ENCODE measurements at regions not wholly inside any gene's neighbourhood (a gene's known extent, or its start where the extent isn't known, plus 50 kb on each side); places are given as distances from the start of the nearest gene placed in this dataset.

DNA sequence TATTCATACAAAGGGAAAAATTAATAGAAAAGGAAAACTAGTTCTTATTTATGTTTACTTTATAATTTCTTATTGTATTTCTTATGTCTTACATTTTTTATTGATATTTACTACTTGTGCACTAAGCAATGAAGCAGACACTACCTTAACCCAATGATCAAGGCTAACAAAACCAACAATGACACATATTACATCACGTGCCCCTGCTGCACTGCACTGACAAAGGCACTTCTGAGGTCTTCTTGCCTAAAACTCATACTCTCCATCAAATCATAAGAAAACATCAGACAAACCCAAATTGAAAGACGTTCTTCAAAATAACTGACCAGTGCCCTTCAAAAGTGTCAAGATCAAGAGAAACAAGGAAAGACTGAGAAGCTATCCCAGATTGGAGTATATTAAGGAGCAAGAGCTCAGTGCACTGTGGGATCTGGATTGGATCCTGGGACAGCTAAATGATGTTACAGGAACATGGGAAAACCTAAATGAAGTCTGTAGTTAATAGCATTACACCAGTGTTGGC lies 230.9 kb downstream of the AUH start:
- no peak for DNase-seq (ENCODE audit: low spot score)

- no peak for DNase-seq (ENCODE audit: low spot score)
Observed at GRCh38 chr9:91131433-91131839, 230.3 kb downstream of the AUH start.

GRCh38 chr9:91132576-91133073 lies 229.1 kb downstream of the AUH start:
- no peak for DNase-seq (ENCODE audit: low spot score)

GRCh38 chr9:91134608-91135007 lies 227.1 kb downstream of the AUH start:
- DNase-seq (ENCODE audit: low spot score), result no peak

DNA sequence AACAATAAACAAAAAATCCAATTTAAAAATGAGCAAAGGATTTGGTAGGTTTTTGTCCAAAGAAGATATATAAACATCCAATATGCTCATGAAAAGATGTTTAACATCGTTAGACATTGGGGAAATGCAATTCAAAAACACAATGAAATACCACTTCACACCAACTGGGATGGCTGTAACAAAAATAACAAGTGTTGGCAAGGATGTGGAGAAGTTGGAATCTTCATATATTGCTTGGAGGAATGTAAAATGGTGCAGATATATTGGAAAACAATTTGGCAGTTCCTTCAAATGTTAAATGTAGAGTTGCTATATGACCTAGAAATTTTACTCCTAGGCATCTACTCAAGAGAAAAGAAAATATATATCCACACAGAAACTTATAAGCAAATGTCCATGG lies 224.3 kb downstream of the AUH start:
- no peak for DNase-seq (ENCODE audit: low spot score)

DNA sequence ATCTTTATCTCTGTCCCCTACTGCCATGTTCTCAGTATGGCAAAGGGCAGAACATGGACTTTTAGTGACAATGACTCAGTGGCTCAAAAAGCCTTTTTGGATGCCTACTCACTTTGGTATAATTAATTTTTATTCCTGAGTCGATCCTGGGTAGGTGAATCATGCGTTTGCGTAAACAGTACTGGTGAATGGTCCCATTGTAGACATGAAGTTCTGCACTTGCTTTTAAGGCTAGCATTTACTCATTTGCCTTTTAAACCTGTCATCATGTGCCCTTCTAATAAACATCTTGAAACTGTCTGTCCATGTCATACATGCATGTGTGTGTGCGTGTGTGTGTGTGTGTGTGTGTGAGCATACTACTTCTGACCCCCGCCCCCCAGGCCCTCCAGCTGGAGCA lies 223.0 kb downstream of the AUH start:
- DNase-seq (ENCODE audit: low spot score), result no peak

DNA sequence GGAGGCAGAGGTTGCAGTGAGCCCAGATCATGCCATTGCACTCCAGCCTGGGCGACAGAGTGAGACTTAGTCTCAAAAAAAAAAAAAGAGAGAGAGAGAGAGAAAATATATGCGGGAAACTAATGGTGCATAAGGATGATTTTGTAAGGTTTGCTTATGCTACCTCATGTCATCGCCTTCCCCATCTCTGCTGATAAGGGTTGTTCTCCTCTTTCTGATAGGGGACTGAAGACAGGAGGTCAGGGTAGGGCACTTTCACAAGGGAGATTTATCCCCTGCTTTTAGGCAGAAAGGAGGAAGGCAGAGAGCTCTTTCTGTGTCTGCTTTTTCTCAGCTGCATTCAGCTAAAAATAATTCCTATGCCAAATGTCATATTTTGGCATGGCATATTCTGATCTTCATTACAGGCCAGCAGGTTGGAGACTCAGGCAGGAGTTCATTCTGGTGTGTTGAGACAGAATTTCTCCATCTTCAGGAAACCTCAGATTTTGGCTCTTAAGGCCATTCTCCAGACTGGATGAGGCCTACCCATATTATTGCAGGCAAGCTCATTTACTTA lies 220.2 kb downstream of the AUH start:
- DNase-seq (ENCODE audit: low spot score), result no peak

GRCh38 chr9:91143162-91143561 lies 218.6 kb downstream of the AUH start:
- DNase-seq (ENCODE audit: low spot score), result no peak

DNA sequence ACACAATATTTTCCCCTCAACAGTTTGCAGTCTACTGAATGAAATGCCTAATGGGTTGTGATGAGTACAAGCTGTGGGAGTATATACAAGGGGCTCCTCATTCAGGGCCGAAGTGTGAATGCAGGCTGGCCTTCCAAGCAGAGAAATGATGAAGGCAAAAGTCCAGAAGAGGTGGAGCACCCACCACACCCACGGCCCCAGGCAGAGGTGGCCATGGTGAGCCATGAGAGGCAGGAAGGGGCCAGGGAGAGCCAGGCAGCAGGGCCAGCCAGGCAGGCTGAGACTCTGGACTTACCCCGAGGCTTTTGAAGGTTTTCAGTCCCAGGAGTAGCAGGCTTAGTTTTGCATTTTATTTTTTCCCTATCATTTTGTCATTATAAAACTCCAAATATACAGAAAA lies 218.1 kb downstream of the AUH start:
- DNase-seq (ENCODE audit: low spot score), result no peak

GRCh38 chr9:91144769-91145168 lies 216.9 kb downstream of the AUH start:
- DNase-seq (ENCODE audit: low spot score), result no peak

DNA sequence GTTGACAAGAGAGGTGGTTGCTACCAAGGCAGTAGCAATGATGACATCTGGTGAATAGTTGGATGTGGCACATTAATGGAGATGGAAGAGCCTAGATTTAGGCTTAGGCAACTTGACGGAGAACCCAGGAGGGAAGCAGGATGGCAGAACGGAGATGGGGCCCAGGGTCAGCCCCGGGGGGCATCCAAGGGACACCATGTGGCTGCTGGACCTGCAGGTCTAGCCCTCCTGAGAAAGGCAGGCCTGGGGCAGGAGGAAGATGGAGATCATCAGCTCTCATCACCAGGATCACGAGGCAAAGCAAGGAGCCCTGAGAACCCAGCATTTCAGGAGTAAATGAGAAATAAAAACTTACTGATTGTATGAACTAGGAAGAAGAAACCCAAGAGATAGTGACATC lies 216.2 kb downstream of the AUH start:
- DNase-seq (ENCODE audit: low spot score), result no peak

- no peak for DNase-seq (ENCODE audit: low spot score)
Observed at GRCh38 chr9:91146391-91147019, 215.2 kb downstream of the AUH start.

GRCh38 chr9:91147079-91147708 lies 214.5 kb downstream of the AUH start:
- peak; percentile 56 for DNase-seq (ENCODE audit: low spot score)

GRCh38 chr9:91148306-91148705 lies 213.4 kb downstream of the AUH start:
- DNase-seq (ENCODE audit: low spot score), result no peak

DNA sequence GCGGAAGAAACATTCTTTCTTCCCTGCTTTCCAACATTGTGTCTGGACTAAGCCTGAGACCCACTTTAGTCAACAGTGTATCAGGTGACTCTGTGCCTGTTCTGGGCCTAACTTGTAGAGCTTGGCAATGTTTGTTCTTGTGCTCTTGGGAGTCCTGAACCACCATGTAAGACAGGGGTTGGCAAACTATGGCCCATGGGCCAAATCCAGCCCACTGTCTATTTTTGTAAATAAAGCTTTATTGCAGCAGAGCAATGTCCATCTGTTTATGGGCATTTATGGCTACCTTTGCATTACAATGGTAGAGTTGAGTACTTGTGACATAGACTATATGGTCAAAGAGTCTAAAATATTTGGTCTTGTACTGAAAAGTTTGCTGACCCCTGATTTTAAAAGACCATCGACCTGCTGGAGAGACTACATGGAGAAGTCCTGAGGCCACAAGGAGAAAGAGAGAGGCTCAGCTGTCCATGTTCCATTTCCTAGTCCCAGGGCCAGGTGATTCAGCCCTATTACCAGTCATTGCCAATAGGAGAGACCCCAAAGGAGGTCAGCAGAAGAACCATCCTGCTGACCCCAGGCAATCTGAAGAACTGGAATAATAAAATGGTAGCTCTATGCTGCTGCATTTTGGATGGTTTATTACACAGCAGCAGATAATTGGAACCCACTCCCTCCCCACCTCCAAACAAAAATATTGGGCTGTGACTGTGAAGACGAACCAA lies 211.3 kb downstream of the AUH start:
- DNase-seq (ENCODE audit: low spot score), result no peak

DNA sequence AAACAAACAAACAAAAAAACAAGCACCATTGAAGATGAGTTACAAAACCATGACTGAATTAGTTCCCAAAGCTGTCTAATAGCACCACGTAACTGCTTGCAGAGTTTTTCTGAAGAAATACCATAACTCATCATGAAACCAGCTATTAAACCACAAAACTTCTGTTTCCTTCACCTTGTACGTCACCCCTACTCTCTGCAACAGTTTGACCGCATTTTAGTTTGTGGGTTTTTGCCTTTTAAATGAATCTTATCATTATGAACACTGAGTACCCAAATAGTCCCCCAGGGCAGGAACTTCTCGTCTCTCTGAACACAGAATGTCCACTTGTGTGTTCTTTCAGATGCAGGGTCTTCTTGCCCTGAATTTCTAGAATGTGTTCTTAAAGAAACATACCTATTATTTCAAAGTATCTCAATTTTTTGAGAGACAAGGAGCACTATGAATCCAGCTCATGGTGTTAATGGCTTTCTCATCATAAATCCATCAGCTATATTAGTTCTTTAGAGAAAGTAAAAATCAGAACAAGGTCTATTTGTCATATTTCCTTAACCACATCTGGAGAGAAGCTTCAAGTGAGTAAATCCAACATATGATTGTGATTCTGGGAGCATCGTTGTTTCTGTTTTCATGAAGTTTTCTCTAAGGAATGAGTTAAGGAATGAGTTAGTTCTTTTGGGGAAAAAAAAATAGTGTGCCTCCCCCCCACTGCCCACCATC lies 210.6 kb downstream of the AUH start:
- no peak for DNase-seq (ENCODE audit: low spot score)

GRCh38 chr9:91151718-91152095 lies 210.0 kb downstream of the AUH start:
- DNase-seq (ENCODE audit: low spot score), result no peak

DNA sequence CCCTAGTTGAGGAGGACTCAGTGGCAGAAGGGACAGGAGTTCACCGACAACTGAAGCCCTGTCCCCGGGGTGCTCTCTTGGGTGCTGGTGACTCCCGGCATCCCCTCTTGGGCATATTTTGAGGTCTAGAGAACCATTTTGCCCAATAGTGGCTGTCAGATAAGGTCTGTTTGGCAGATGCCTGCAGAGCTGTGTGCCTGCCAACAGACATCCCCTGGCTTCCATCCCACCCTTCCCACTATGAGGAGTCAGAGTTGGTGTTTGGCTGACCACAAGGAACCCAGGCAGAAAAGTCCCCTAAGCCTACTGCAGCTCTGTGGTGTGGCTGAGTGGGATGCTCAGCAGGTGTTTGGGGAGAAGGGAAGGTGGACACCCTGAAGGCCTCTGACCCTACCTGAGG lies 207.0 kb downstream of the AUH start:
- DNase-seq (ENCODE audit: low spot score), result no peak

DNA sequence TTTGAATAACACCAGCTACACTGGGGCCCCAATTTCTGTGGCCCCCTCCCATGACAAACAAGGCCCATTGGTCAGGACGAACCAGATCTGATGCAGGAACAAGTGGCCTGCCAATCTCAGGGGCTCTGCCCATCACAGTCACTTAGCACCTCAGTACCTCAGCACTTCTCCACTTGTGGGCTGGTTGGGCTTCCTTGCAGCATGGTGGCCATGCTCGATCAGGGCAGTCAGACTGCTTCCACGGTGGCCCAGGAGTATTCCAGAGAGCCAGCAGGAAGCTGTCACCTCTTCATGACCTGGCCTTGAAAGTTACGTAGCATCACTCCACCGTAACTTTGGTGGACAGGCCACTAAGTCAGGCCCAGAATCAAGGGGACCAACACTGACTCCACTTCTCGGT lies 206.5 kb downstream of the AUH start:
- DNase-seq (ENCODE audit: low spot score), result no peak

GRCh38 chr9:91155746-91156376 lies 205.9 kb downstream of the AUH start:
- DNase-seq (ENCODE audit: low spot score), result no peak

- no peak for DNase-seq (ENCODE audit: low spot score)
Observed at GRCh38 chr9:91156451-91157234, 205.1 kb downstream of the AUH start.

Measured in iPS-NIHi11 (cell line).